ENCODE measurements at regions not wholly inside any gene's neighbourhood (a gene's known extent, or its start where the extent isn't known, plus 50 kb on each side); places are given as distances from the start of the nearest gene placed in this dataset.

DNA sequence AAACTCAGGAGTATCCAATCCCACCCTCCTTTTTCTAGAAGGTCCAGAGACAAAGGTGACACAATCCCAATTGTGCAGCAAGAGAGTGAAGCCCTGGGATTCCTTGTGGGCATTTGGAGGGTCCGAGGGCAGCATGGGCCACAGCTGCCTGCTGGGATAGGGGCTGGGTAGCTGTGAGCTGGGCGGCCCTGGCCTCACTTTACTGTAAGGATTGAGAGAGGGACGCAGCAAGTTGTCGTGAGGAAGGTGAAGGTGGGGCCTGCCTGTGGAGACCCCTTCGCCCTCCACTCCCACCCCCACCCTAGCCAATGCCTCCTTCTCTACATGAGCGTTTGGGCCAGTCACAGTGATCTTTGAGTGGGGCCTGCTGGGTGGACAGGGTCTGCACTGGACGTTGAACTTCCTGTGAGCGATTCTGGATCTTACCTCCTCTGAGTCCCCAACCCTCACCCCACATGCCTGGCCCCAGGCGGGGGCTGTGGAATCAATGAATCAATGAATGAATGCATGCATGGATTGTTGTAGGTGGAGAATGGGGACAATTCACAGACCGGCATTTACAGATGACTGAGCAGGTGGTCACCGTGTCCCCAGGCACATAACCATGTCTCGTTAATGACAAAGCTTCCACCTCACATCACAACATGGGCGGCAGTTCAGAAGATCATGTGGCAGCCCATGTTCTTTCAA, 107.2 kb downstream of the INHBB start:
- Histone ChIP-seq H3K9me3 (ENCODE audit: low read depth, low read length) (no peaks in the 10 kb centered on the region), H3K36me3 (ENCODE audit: insufficient read depth, low read length) (no peaks in the 10 kb centered on the region), H4K20me1 (ENCODE audit: insufficient read depth, low read length) (no peaks in the 10 kb centered on the region), H3K4me1 (ENCODE audit: insufficient read depth, low read length) (peaks cover 25% of the 10 kb centered on the region), H3K27ac (ENCODE audit: low read depth, low read length) (no peak overlapping the region), H3K27me3 (ENCODE audit: insufficient read depth, low read length) (no peaks in the 10 kb centered on the region), H3K4me3 (ENCODE audit: insufficient read depth, low read length) (no peak overlapping the region), H3K4me2 (ENCODE audit: insufficient read depth, low read length) (no peak overlapping the region), H2AFZ (ENCODE audit: low read length) (no peak overlapping the region), H3K79me2 (ENCODE audit: insufficient read depth, low read length) (no peaks in the 10 kb centered on the region)
- peak; percentile 44 for DNase-seq (ENCODE audit: insufficient read length, low spot score, missing footprints)
- TF ChIP-seq, protein P1, sequence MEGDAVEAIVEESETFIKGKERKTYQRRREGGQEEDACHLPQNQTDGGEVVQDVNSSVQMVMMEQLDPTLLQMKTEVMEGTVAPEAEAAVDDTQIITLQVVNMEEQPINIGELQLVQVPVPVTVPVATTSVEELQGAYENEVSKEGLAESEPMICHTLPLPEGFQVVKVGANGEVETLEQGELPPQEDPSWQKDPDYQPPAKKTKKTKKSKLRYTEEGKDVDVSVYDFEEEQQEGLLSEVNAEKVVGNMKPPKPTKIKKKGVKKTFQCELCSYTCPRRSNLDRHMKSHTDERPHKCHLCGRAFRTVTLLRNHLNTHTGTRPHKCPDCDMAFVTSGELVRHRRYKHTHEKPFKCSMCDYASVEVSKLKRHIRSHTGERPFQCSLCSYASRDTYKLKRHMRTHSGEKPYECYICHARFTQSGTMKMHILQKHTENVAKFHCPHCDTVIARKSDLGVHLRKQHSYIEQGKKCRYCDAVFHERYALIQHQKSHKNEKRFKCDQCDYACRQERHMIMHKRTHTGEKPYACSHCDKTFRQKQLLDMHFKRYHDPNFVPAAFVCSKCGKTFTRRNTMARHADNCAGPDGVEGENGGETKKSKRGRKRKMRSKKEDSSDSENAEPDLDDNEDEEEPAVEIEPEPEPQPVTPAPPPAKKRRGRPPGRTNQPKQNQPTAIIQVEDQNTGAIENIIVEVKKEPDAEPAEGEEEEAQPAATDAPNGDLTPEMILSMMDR (IDR thresholded peaks at IDR 0.05; ENCODE audit: extremely low read depth, low read depth, low read length), result no peak

DNA sequence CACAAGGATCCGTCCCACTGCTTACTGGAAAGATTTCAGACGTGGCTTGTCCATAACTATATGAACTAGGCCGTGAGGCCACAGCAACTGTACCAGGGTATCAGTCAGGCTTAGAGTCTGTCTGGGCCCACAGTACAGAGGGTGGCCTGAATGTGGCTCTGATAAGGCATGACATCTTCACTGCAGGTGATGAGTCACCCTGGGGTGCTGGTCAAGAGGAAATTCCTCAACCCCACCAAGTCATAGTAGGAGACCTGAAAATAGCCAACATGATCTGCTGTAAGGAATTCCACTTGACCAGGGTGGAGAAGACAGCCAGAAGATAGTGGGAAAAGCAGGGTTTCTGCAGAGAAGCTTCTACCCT, 107.7 kb downstream of the INHBB start:
- peak; percentile 88 for DNase-seq (ENCODE audit: insufficient read length, low spot score, missing footprints)
- TF ChIP-seq, protein P1 (IDR thresholded peaks at IDR 0.05; ENCODE audit: extremely low read depth, low read depth, low read length), result no peak
- no peak overlapping the region for H2AFZ ChIP-seq (ENCODE audit: low read length)

DNA sequence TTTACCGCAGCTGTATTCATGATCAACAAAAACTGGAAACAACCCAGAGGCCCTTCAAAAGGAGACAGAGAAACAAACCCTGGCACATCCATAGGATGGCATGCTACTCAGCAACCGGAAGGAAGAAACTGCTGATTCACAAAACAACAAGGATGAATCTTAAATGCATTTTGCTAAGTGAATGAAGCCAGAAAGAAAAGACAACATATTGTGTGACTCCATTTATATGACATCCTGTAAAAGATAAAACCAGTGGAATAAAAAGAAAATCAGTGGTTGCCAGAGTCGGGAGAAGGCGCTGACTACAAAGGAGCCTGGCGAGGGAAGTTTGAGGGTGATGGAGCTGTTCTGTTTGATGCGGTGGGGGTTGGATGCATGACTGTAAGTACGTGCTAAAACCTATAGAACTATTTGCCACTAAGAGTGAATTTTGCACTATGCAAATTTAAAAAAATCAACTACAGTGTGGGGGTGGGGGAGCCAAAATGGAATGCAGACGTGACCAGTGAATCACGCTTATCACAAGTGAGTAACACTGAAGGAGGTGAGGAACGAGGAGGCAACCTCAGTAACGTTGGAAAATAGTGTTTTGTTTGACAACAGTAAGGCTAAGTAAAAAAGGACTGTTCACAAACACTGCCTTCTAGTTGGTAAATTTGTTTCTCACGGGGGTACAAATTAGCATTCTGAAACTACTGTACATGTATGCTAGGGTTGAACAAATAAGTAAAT, 108.9 kb downstream of the INHBB start:
- H3K27ac ChIP-seq (ENCODE audit: low read depth, low read length), result peak overlapping the region; percentile 70
- H3K4me1 ChIP-seq (ENCODE audit: insufficient read depth, low read length), result peaks cover 25% of the 10 kb centered on the region
- H3K79me2 ChIP-seq (ENCODE audit: insufficient read depth, low read length), result no peaks in the 10 kb centered on the region
- peak; percentile 87 for DNase-seq (ENCODE audit: insufficient read length, low spot score, missing footprints)
- no peaks in the 10 kb centered on the region for H4K20me1 ChIP-seq (ENCODE audit: insufficient read depth, low read length)
- H3K27me3 ChIP-seq (ENCODE audit: insufficient read depth, low read length), result no peaks in the 10 kb centered on the region
- H3K4me2 ChIP-seq (ENCODE audit: insufficient read depth, low read length), result peak overlapping the region; percentile 39
- no peaks in the 10 kb centered on the region for H3K9me3 ChIP-seq (ENCODE audit: low read depth, low read length)
- H3K36me3 ChIP-seq (ENCODE audit: insufficient read depth, low read length), result no peaks in the 10 kb centered on the region
- H2AFZ ChIP-seq (ENCODE audit: low read length), result no peak overlapping the region
- TF ChIP-seq, protein P1 (IDR thresholded peaks at IDR 0.05; ENCODE audit: extremely low read depth, low read depth, low read length), result no peak
- no peak overlapping the region for H3K4me3 ChIP-seq (ENCODE audit: insufficient read depth, low read length)

More for the DNA sequence above, 107.7 kb downstream of the INHBB start:
- Histone ChIP-seq H4K20me1 (ENCODE audit: insufficient read depth, low read length) (no peaks in the 10 kb centered on the region), H3K9me3 (ENCODE audit: low read depth, low read length) (no peaks in the 10 kb centered on the region), H3K27ac (ENCODE audit: low read depth, low read length) (peak overlapping the region; percentile 70), H3K36me3 (ENCODE audit: insufficient read depth, low read length) (no peaks in the 10 kb centered on the region), H3K4me2 (ENCODE audit: insufficient read depth, low read length) (no peak overlapping the region), H3K4me3 (ENCODE audit: insufficient read depth, low read length) (no peak overlapping the region), H3K27me3 (ENCODE audit: insufficient read depth, low read length) (no peaks in the 10 kb centered on the region), H3K79me2 (ENCODE audit: insufficient read depth, low read length) (no peaks in the 10 kb centered on the region), H3K4me1 (ENCODE audit: insufficient read depth, low read length) (peaks cover 25% of the 10 kb centered on the region)

DNA sequence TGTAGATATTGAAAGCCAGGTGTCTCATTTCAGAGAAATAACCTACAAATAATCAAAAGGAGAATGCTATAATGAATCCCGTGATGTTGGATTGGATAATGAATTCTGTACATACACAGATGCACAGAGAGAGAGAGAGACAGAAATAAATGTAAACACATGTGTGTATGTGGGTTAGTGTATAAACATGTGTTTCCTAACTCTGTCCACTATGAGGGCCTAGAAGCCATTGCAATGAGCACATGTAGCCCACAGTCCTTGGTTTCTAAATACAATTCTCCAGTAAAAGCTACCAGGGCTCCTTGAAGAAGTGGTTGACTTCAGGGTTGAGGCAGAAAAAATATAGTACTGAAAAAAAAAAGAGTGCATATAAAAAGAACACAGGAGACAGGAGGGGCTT, 109.5 kb downstream of the INHBB start:
- H3K4me3 ChIP-seq (ENCODE audit: insufficient read depth, low read length), result no peak overlapping the region
- H3K4me1 ChIP-seq (ENCODE audit: insufficient read depth, low read length), result peaks cover 25% of the 10 kb centered on the region
- TF ChIP-seq, protein P1 (IDR thresholded peaks at IDR 0.05; ENCODE audit: extremely low read depth, low read depth, low read length), result no peak
- peak overlapping the region; percentile 70 for H3K27ac ChIP-seq (ENCODE audit: low read depth, low read length)
- no peaks in the 10 kb centered on the region for H4K20me1 ChIP-seq (ENCODE audit: insufficient read depth, low read length)
- no peak for DNase-seq (ENCODE audit: insufficient read length, low spot score, missing footprints)
- no peaks in the 10 kb centered on the region for H3K79me2 ChIP-seq (ENCODE audit: insufficient read depth, low read length)
- H3K36me3 ChIP-seq (ENCODE audit: insufficient read depth, low read length), result no peaks in the 10 kb centered on the region
- peak overlapping the region; percentile 39 for H3K4me2 ChIP-seq (ENCODE audit: insufficient read depth, low read length)
- no peaks in the 10 kb centered on the region for H3K9me3 ChIP-seq (ENCODE audit: low read depth, low read length)
- H2AFZ ChIP-seq (ENCODE audit: low read length), result no peak overlapping the region
- no peaks in the 10 kb centered on the region for H3K27me3 ChIP-seq (ENCODE audit: insufficient read depth, low read length)
